Transverse colon (tissue), 4 donors: ENCODE measurements at regions not wholly inside any gene's neighbourhood (a gene's known extent, or its start where the extent isn't known, plus 50 kb on each side); places are given as distances from the start of the nearest gene placed in this dataset.

Source experiments
- CTCF ChIP-seq, 5 experiments: fragments of 200-600 bp in 3 of 5; fragments of 450-650 bp in 2 of 5; sonication (generic) in 3 of 5; IDR thresholded peaks; 1 replicate in 2 of 5; 2 replicates in 3 of 5; pipeline ENCODE4 v1.5.1; 2016 to 2017; ENCODE audit warnings: antibody characterized with exemption in 5 of 5, inconsistent platforms in 3 of 5, mild to moderate bottlenecking in 2 of 5, moderate library complexity in 1 of 5
- EP300 ChIP-seq: sonication (generic); formaldehyde crosslinking; IDR thresholded peaks from one replicate; pipeline ENCODE4 v1.6.1; 2017; ENCODE audit warnings: antibody characterized with exemption, low read depth
- POLR2A ChIP-seq: fragments of 450-650 bp; IDR thresholded peaks from one replicate; pipeline ENCODE4 v1.6.1; 2016; ENCODE audit warnings: antibody characterized with exemption, mild to moderate bottlenecking, moderate library complexity
- POLR2AphosphoS5 ChIP-seq, 3 donors: sonication (generic); formaldehyde crosslinking; IDR thresholded peaks; one replicate each; pipeline ENCODE4 v1.6.1; 2016; ENCODE audit warnings: antibody characterized with exemption in 3 of 3

- TF ChIP-seq POLR2AphosphoS5 (IDR thresholded peaks at IDR 0.05) (no peak), POLR2A (no peak), EP300 (no peak), CTCF (IDR thresholded peaks at IDR 0.05) (no peak)
These were observed 159.1 kb upstream of the NDN start for GRCh38 chr15:23846218-23846617.
